SK-N-SH (cell line): ENCODE measurements at regions not wholly inside any gene's neighbourhood (a gene's known extent, or its start where the extent isn't known, plus 50 kb on each side); places are given as distances from the start of the nearest gene placed in this dataset.

Experiments used
- CTCF ChIA-PET: fragments of 300-600, 350-600 bp; formaldehyde crosslinking; extraction: SDS; loops from one replicate; lab custom pipeline; 2021; lab: Yijun Ruan, JAX
- POLR2A ChIA-PET: fragments of 350-600 bp; sonication (Branson Sonifier 250); formaldehyde crosslinking; extraction: SDS; loops from one replicate; lab custom pipeline; 2020; ENCODE audit warnings: antibody characterized with exemption, inconsistent platforms; lab: Yijun Ruan, JAX
- DNase-seq: peaks from one replicate; pipeline ENCODE4 v3.0.0; 2012
- H2AFZ ChIP-seq: fragments of 200-600 bp; sonication (generic); 2 replicates; pipeline ENCODE4 v1.8.1; 2016; ENCODE audit warnings: antibody characterized with exemption, mild to moderate bottlenecking, low read depth
- H3F3A ChIP-seq: fragments of 200-600 bp; sonication (generic); replicated peaks from 2 replicates; pipeline ENCODE3; 2016; ENCODE audit warnings: antibody characterized with exemption, mild to moderate bottlenecking; ENCODE audit not compliant: insufficient read depth
- H3K27ac ChIP-seq, 2 experiments: fragments of 200-500 bp in 1 of 2; fragments of 200-600 bp in 1 of 2; sonication (Bioruptor generic) in 1 of 2; sonication (generic), shearing (Covaris generic) in 1 of 2; 2 replicates each; pipeline versions ENCODE4 v1.5.1 to v1.6.1; 2014 to 2016; ENCODE audit warnings: low read depth in 2 of 2, inconsistent platforms in 1 of 2, low read length in 1 of 2, mild to moderate bottlenecking in 1 of 2, mixed read lengths in 1 of 2
- H3K27me3 ChIP-seq: fragments of 200-600 bp; sonication (generic), shearing (Covaris generic); 2 replicates; pipeline ENCODE4 v1.6.1; 2016; ENCODE audit warnings: mixed run types; ENCODE audit not compliant: insufficient read depth
- H3K36me3 ChIP-seq, 2 experiments: fragments of 200-500 bp in 1 of 2; fragments of 200-600 bp in 1 of 2; sonication (Bioruptor generic) in 1 of 2; sonication (generic) in 1 of 2; replicated peaks in 1 of 2; 2 replicates each; pipeline versions ENCODE3 to v1.5.1; 2014 to 2016; ENCODE audit warnings: low read length in 1 of 2, mild to moderate bottlenecking in 1 of 2; ENCODE audit not compliant: insufficient read depth in 2 of 2, control insufficient read depth in 1 of 2
- H3K4me1 ChIP-seq, 2 experiments: fragments of 200-500 bp in 1 of 2; fragments of 200-600 bp in 1 of 2; sonication (Bioruptor generic) in 1 of 2; sonication (generic), shearing (Covaris generic) in 1 of 2; 2 replicates each; pipeline versions ENCODE4 v1.5.1 to v1.6.1; 2014 to 2016; ENCODE audit warnings: low read depth in 1 of 2, low read length in 1 of 2, mixed run types in 1 of 2; ENCODE audit not compliant: insufficient read depth in 2 of 2, control insufficient read depth in 1 of 2
- H3K4me2 ChIP-seq: fragments of 200-600 bp; sonication (generic), shearing (Covaris generic); 2 replicates; pipeline ENCODE4 v1.6.1; 2017; ENCODE audit warnings: mixed run types
- H3K4me3 ChIP-seq, 2 experiments: fragments of 200-500 bp in 1 of 2; fragments of 200-600 bp in 1 of 2; sonication (Bioruptor generic) in 1 of 2; sonication (generic), shearing (Covaris generic) in 1 of 2; 2 replicates each; pipeline versions ENCODE4 v1.5.1 to v1.8.1; 2014 to 2016; ENCODE audit warnings: low read depth in 2 of 2, inconsistent platforms in 1 of 2, low read length in 1 of 2, mild to moderate bottlenecking in 1 of 2, mixed read lengths in 1 of 2, moderate library complexity in 1 of 2
- H3K79me2 ChIP-seq: fragments of 200-600 bp; sonication (generic); 2 replicates; pipeline ENCODE4 v1.8.1; 2017; ENCODE audit warnings: mild to moderate bottlenecking; ENCODE audit not compliant: insufficient read depth
- H3K9ac ChIP-seq: fragments of 200-600 bp; sonication (generic); 2 replicates; pipeline ENCODE4 v1.6.1; 2017; ENCODE audit warnings: mixed run types
- H3K9me2 ChIP-seq: fragments of 200-600 bp; sonication (generic); 2 replicates; pipeline ENCODE4 v1.6.1; 2017; ENCODE audit warnings: mixed run types
- H3K9me3 ChIP-seq: fragments of 200-600 bp; sonication (generic); 2 replicates; pipeline ENCODE4 v1.6.1; 2017; ENCODE audit warnings: mixed run types, mild to moderate bottlenecking, moderate library complexity
- H4K20me1 ChIP-seq: fragments of 200-600 bp; sonication (generic); 2 replicates; pipeline ENCODE4 v1.6.1; 2017; ENCODE audit warnings: mild to moderate bottlenecking, mixed run types; ENCODE audit not compliant: insufficient read depth
- CHD2 ChIP-seq: fragments of 150-350 bp; IDR thresholded peaks from 2 replicates; pipeline ENCODE4 v1.6.1; 2018; ENCODE audit warnings: low read length; ENCODE audit not compliant: partially characterized antibody
- EP300 ChIP-seq, 2 experiments: IDR thresholded peaks; 2 replicates each; pipeline versions ENCODE4 v1.4.0 to v1.6.1; 2012; ENCODE audit warnings: borderline replicate concordance in 1 of 2, low read depth in 1 of 2, low read length in 1 of 2
- EZH2phosphoT487 ChIP-seq: fragments of 200-600 bp; sonication (generic); IDR thresholded peaks from 2 replicates; pipeline ENCODE4 v1.6.1; 2017; ENCODE audit warnings: low read depth, mixed run types, mild to moderate bottlenecking, antibody characterized with exemption, moderate library complexity, borderline replicate concordance
- FOXJ3 ChIP-seq: sonication (generic); formaldehyde crosslinking; IDR thresholded peaks from 2 replicates; pipeline ENCODE4 v1.5.1; 2020; ENCODE audit warnings: mild to moderate bottlenecking, missing genetic modification reagents
- GABPA ChIP-seq: IDR thresholded peaks from 2 replicates; pipeline ENCODE4 v1.4.0; 2012; ENCODE audit warnings: low read depth, mild to moderate bottlenecking
- IRF3 ChIP-seq: fragments of 150-350 bp; IDR thresholded peaks from 2 replicates; pipeline ENCODE4 v1.6.1; 2016; ENCODE audit warnings: mild to moderate bottlenecking, low read depth, low read length
- JUND ChIP-seq: IDR thresholded peaks from 2 replicates; pipeline ENCODE4 v1.4.0; 2012
- NFIC ChIP-seq: IDR thresholded peaks from 2 replicates; pipeline ENCODE4 v1.4.0; 2012; ENCODE audit warnings: borderline replicate concordance
- NRF1 ChIP-seq: IDR thresholded peaks from 2 replicates; pipeline ENCODE4 v1.6.1; 2012; ENCODE audit warnings: low read depth, mild to moderate bottlenecking, low read length
- PBX3 ChIP-seq: IDR thresholded peaks from 2 replicates; pipeline ENCODE4; 2012
- RCOR1 ChIP-seq: fragments of 150-350 bp; IDR thresholded peaks from 2 replicates; pipeline ENCODE4 v1.6.1; 2017; ENCODE audit warnings: antibody characterized with exemption, low read length
- REST ChIP-seq: IDR thresholded peaks from 2 replicates; pipeline ENCODE4 v1.6.1; 2012; ENCODE audit warnings: mild to moderate bottlenecking, low read depth, low read length, moderate library complexity
- SIN3A ChIP-seq: IDR thresholded peaks from 2 replicates; pipeline ENCODE4 v1.6.1; 2012; ENCODE audit warnings: low read depth, mild to moderate bottlenecking, low read length, moderate library complexity, borderline replicate concordance
- SMC3 ChIP-seq: IDR thresholded peaks from 2 replicates; pipeline ENCODE4 v1.6.1; 2012; ENCODE audit warnings: low read depth, low read length, improper control_type of control experiment
- TEAD4 ChIP-seq: IDR thresholded peaks from 2 replicates; pipeline ENCODE4 v1.4.0; 2012; ENCODE audit warnings: mild to moderate bottlenecking, borderline replicate concordance; ENCODE audit not compliant: insufficient read depth
- USF2 ChIP-seq: fragments of 150-350 bp; IDR thresholded peaks from 2 replicates; pipeline ENCODE4 v1.6.1; 2017; ENCODE audit warnings: antibody characterized with exemption, low read length, low read depth, borderline replicate concordance
- YY1 ChIP-seq: IDR thresholded peaks from 2 replicates; pipeline ENCODE4 v1.4.0; 2012; ENCODE audit warnings: low read depth, mild to moderate bottlenecking
- WGBS: methylation state at CpG from one replicate; pipeline ENCODE4 v1.1.6; 2017; ENCODE audit warnings: low lambda C conversion rate; 5-methylcytosine and 5-hydroxymethylcytosine counted together
- TF ChIP-seq, protein P1 (sequence below): fragments of 200-600 bp; sonication (generic); IDR thresholded peaks from 2 replicates; pipeline ENCODE4 v1.6.1; 2017; ENCODE audit warnings: antibody characterized with exemption, mild to moderate bottlenecking, moderate library complexity

DNA sequence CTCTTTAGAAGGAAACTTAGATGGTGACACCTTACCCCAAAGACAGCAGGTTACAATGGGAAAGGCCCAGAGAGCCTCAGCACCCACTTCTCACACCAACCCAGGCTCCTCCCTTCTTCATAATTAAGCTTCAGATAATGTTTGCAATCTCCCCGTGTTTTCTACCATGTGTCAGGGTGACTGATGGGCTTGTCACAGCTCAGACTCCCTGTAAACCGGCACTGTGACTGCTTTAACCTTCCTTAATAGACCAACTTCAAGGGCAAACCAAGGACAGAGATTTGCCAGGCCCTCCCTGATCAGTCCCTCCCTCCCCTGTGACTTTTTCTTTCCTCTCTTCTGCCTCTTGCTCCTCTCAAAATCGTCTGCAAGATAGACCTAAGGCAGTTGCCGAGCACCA is 760.6 kb upstream of the EEF2KMT start:
- 13% methylated on average over 4 of the region's 4 CpGs for WGBS

More for the DNA sequence above, 760.6 kb upstream of the EEF2KMT start:
- POLR2A ChIA-PET = no interaction called here
- Histone ChIP-seq H3K9me3 (no peaks in the 10 kb centered on the region), H3K36me3 (no peaks in the 10 kb centered on the region), H3K4me1 (peaks cover 0 to 17% of the 10 kb centered on the region in 2 experiments; a peak in 2 of 4 replicates), H3K9me2 (no peaks in the 10 kb centered on the region), H3K4me3 (no peak overlapping the region), H4K20me1 (no peaks in the 10 kb centered on the region), H3F3A (no peaks in the 10 kb centered on the region), H3K27me3 (no peaks in the 10 kb centered on the region), H2AFZ (no peak overlapping the region), H3K9ac (no peak overlapping the region), H3K4me2 (no peak overlapping the region), H3K27ac (no peak overlapping the region), H3K79me2 (no peaks in the 10 kb centered on the region)
- CTCF ChIA-PET = interaction anchor here (1.0 kb wide), 2 partner anchors 223 to 242 kb away, joined by 3 read pairs; no protein-coding TSS in a partner anchor
- no peak for DNase-seq
- TF ChIP-seq EP300 (IDR thresholded peaks at IDR 0.05; ENCODE audit: borderline replicate concordance in 1 of 2, low read depth in 1 of 2, low read length in 1 of 2) (no peak), YY1 (no peak), FOXJ3 (CRISPR knock-in tag) (no peak), RCOR1 (no peak), USF2 (no peak), NFIC (no peak), NRF1 (no peak), TEAD4 (no peak), SIN3A (no peak), PBX3 (no peak), SMC3 (no peak), REST (no peak), IRF3 (no peak), EZH2phosphoT487 (no peak), CHD2 (no peak), GABPA (no peak), JUND (no peak)
- TF ChIP-seq, protein P1, sequence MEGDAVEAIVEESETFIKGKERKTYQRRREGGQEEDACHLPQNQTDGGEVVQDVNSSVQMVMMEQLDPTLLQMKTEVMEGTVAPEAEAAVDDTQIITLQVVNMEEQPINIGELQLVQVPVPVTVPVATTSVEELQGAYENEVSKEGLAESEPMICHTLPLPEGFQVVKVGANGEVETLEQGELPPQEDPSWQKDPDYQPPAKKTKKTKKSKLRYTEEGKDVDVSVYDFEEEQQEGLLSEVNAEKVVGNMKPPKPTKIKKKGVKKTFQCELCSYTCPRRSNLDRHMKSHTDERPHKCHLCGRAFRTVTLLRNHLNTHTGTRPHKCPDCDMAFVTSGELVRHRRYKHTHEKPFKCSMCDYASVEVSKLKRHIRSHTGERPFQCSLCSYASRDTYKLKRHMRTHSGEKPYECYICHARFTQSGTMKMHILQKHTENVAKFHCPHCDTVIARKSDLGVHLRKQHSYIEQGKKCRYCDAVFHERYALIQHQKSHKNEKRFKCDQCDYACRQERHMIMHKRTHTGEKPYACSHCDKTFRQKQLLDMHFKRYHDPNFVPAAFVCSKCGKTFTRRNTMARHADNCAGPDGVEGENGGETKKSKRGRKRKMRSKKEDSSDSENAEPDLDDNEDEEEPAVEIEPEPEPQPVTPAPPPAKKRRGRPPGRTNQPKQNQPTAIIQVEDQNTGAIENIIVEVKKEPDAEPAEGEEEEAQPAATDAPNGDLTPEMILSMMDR = no peak
